OCI-LY3 (cell line): ENCODE measurements at regions not wholly inside any gene's neighbourhood (a gene's known extent, or its start where the extent isn't known, plus 50 kb on each side); places are given as distances from the start of the nearest gene placed in this dataset.
A peak's percentile ranks its signal among the peaks of the same experiment; 100 is the strongest.

Experiments
- CTCF ChIP-seq: fragments of 200-600, 300-600 bp; sonication (generic); IDR thresholded peaks from 2 replicates; pipeline ENCODE4 v1.5.1; 2014; ENCODE audit warnings: antibody characterized with exemption, low read length, low read depth
- EZH2phosphoT487 ChIP-seq: fragments of 200-600 bp; shearing (Covaris generic); IDR thresholded peaks from 2 replicates; pipeline ENCODE4 v1.6.1; 2018; ENCODE audit warnings: antibody characterized with exemption, mixed run types, low read depth

GRCh38 chr10:91104193-91105041 lies 116.0 kb upstream of the PCGF5 start:
- peak; percentile 18; the same call in 1 of the 2 replicates for TF ChIP-seq CTCF
- TF ChIP-seq EZH2phosphoT487: no peak
